ENCODE measurements at regions not wholly inside any gene's neighbourhood (a gene's known extent, or its start where the extent isn't known, plus 50 kb on each side); places are given as distances from the start of the nearest gene placed in this dataset.

DNA sequence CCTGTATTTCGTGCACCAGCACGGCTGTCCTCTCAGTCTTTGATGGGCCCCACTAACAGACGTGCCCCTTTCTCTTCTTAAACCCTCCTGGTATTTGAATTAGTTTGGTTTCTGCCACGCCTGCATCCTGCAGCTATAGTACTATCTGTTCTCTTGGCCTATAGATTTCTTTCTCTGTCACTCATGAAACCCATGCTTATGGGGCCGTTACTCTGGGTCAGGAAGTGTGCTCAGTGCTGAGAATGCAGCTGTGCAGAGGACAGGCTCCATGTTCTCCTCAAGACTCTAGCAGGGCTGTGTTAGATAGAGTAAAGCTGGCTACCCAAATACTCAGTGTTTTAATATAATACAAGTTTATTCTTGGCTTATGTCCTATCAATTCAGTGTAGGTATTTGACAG, 180.0 kb downstream of the INSIG2 start:
- no peak for DNase-seq (ENCODE audit: low read depth)
- TF ChIP-seq POLR2A (IDR thresholded peaks at IDR 0.05; ENCODE audit: extremely low read depth, insufficient read length) (no peak), MYC (IDR thresholded peaks at IDR 0.05; ENCODE audit: low read depth, low read length) (no peak)
- TF ChIP-seq, protein P1, sequence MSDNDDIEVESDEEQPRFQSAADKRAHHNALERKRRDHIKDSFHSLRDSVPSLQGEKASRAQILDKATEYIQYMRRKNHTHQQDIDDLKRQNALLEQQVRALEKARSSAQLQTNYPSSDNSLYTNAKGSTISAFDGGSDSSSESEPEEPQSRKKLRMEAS (IDR thresholded peaks at IDR 0.05; ENCODE audit: low read depth, low read length) = no peak
- TF ChIP-seq, protein P2, sequence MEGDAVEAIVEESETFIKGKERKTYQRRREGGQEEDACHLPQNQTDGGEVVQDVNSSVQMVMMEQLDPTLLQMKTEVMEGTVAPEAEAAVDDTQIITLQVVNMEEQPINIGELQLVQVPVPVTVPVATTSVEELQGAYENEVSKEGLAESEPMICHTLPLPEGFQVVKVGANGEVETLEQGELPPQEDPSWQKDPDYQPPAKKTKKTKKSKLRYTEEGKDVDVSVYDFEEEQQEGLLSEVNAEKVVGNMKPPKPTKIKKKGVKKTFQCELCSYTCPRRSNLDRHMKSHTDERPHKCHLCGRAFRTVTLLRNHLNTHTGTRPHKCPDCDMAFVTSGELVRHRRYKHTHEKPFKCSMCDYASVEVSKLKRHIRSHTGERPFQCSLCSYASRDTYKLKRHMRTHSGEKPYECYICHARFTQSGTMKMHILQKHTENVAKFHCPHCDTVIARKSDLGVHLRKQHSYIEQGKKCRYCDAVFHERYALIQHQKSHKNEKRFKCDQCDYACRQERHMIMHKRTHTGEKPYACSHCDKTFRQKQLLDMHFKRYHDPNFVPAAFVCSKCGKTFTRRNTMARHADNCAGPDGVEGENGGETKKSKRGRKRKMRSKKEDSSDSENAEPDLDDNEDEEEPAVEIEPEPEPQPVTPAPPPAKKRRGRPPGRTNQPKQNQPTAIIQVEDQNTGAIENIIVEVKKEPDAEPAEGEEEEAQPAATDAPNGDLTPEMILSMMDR (IDR thresholded peaks at IDR 0.05; ENCODE audit: low read depth, low read length) = no peak
- H3K4me3 ChIP-seq (ENCODE audit: low read depth, low read length) = no peak overlapping the region

DNA sequence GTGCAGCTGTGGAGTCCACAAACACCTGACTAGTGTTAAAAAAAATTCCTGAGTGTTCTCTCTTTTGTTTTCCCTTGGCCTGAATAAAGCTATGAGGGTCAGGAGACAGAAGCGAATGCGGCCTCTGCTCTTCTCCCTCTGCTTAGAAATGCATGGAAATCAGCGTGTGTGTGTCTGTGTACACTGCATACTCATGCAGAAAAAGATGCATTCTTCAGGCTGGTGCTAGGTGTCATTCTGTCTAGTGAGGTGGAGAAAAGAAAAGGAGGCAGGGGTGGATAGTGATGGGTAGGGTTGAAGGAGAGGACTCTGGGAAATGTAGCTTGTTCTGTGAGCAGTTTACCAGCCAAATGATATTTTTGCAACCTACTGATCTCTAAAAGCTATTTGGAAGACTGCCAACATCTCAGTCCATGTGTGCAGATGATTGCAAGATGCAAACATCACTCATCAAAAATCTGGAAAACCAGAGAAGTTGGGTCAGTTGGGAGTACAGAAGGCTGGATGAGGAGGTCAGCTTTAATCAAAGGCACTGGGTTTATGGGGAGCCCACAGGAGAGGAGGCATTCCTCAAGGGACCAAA, 177.7 kb downstream of the INSIG2 start:
- no peak for DNase-seq (ENCODE audit: low read depth)
- H3K4me3 ChIP-seq (ENCODE audit: low read depth, low read length) = no peak overlapping the region
- TF ChIP-seq, protein P2 (IDR thresholded peaks at IDR 0.05; ENCODE audit: low read depth, low read length) = no peak
- TF ChIP-seq POLR2A (IDR thresholded peaks at IDR 0.05; ENCODE audit: extremely low read depth, insufficient read length) (no peak), MYC (IDR thresholded peaks at IDR 0.05; ENCODE audit: low read depth, low read length) (no peak)
- TF ChIP-seq, protein P1 (IDR thresholded peaks at IDR 0.05; ENCODE audit: low read depth, low read length) = no peak

DNA sequence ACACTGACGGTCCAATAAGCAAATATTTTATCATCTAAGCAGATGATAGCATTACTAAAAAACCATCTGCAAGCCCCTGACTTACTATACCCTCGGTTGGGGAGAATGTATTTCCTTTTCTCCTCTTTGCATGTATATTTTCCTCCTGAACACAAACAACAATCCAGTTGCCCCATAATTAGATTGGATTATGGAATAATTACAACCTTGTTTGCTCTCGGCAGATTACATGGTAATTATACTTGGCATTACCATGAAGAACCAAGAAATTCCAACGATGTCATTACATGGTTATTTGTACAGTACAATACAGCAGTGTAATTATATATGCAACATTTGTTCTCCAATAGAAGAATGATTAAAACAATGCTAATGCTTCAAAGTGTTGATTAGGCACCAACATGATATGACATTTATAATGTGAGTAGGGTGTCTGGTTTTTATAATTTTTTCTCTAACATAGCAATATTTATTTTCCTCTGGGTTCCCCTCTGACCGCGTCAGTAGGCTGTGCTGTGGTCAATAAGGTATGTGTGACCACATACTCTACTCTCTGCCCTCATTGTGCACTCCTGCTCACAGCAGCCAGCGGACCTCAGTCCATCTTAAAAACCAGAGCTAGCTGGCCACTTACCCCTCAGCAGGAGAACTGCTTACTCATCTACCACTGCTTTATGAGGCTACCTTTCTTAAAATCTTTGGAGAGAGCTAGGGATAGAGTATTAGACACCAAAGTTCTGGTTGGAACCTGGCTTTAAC, 176.1 kb downstream of the INSIG2 start:
- no peak overlapping the region for H3K4me3 ChIP-seq (ENCODE audit: low read depth, low read length)
- DNase-seq (ENCODE audit: low read depth) = no peak
- TF ChIP-seq, protein P2 (IDR thresholded peaks at IDR 0.05; ENCODE audit: low read depth, low read length) = no peak
- no peak for TF ChIP-seq POLR2A (IDR thresholded peaks at IDR 0.05; ENCODE audit: extremely low read depth, insufficient read length)
- TF ChIP-seq, protein P1 (IDR thresholded peaks at IDR 0.05; ENCODE audit: low read depth, low read length) = no peak
- no peak for TF ChIP-seq MYC (IDR thresholded peaks at IDR 0.05; ENCODE audit: low read depth, low read length)

DNA sequence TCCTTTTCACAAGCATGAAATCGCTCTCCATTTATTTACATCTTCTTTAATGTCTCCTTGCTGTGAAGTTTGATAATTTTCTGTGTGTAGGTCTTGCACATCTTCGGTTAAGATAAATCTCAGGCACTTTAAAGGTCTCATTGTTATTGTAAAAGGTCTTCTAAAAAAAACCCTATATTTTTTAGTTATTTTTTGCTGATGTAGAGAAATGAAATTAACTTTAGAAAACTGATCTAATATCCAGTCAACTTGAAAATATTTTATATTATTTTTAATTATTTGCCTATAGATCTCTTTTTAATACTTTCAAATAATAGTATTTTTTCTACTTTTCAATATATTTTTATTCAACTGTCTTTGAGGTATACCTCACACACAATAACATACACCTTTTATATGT, 169.4 kb downstream of the INSIG2 start:
- TF ChIP-seq, protein P1 (IDR thresholded peaks at IDR 0.05; ENCODE audit: low read depth, low read length) = no peak
- TF ChIP-seq MYC (IDR thresholded peaks at IDR 0.05; ENCODE audit: low read depth, low read length) = no peak
- TF ChIP-seq POLR2A (IDR thresholded peaks at IDR 0.05; ENCODE audit: extremely low read depth, insufficient read length) = no peak
- TF ChIP-seq, protein P2 (IDR thresholded peaks at IDR 0.05; ENCODE audit: low read depth, low read length) = no peak
- no peak overlapping the region for H3K4me3 ChIP-seq (ENCODE audit: low read depth, low read length)
- no peak for DNase-seq (ENCODE audit: low read depth)

DNA sequence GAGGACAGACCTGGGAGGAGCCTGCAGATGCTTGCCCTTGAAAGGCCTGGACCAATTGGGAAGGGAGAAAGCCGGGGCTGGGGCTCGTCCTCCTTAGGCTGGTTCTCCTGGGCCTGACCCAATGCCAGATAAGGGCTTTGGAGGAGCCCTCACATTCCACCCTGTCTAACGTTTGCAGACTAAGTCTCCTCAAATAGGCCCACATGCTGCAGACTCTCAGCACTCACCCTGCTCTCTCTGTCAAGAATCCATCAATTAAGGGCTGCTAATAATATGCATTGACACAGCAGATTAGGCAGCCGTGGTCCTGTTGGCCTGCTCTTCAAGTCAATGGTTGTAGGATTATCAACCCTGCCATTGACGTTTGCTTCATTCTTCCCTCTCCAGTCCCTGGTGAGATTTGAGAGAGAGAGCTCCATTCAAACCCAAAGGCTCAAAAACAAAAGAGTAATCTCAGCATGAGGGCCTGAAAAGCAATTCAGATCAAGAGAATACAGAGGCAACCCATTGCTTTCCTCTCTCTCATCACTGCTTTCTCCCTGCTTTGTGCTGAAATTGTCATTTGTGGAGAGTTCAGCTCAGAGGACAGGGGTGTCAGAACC, 167.6 kb downstream of the INSIG2 start:
- H3K4me3 ChIP-seq (ENCODE audit: low read depth, low read length) = no peak overlapping the region
- DNase-seq (ENCODE audit: low read depth) = no peak
- TF ChIP-seq, protein P2 (IDR thresholded peaks at IDR 0.05; ENCODE audit: low read depth, low read length) = no peak
- TF ChIP-seq MYC (IDR thresholded peaks at IDR 0.05; ENCODE audit: low read depth, low read length) (no peak), POLR2A (IDR thresholded peaks at IDR 0.05; ENCODE audit: extremely low read depth, insufficient read length) (no peak)
- TF ChIP-seq, protein P1 (IDR thresholded peaks at IDR 0.05; ENCODE audit: low read depth, low read length) = no peak
